Retina (tissue), 1 donor: ENCODE measurements at regions not wholly inside any gene's neighbourhood (a gene's known extent, or its start where the extent isn't known, plus 50 kb on each side); places are given as distances from the start of the nearest gene placed in this dataset.
"Not testable (repeated sequence)": the region's sequence is repeated elsewhere in the genome, so short reads cannot be mapped to it uniquely, and the experiment has no call there.

Experiments used
- DNase-seq: peaks from one replicate; pipeline ENCODE4 v3.0.0-alpha.2; 2016

GRCh38 chr5:34329611-34330108 lies 286.6 kb upstream of the C1QTNF3 start:
- not testable (repeated sequence) for DNase-seq

GRCh38 chr5:34331928-34332454 lies 289.0 kb upstream of the C1QTNF3 start:
- not testable (repeated sequence) for DNase-seq

- DNase-seq: peak; percentile 0
Observed at GRCh38 chr5:34339408-34340001, 296.5 kb upstream of the C1QTNF3 start.

GRCh38 chr5:34354440-34354839 lies 301.7 kb upstream of the RAI14 start:
- DNase-seq: not testable (repeated sequence)

GRCh38 chr5:34371417-34371816 lies 284.7 kb upstream of the RAI14 start:
- DNase-seq: not testable (repeated sequence)

GRCh38 chr5:34371817-34372216 lies 284.3 kb upstream of the RAI14 start:
- DNase-seq: not testable (repeated sequence)

- DNase-seq: not testable (repeated sequence)
Observed at GRCh38 chr5:34372739-34373138, 283.4 kb upstream of the RAI14 start.

GRCh38 chr5:34377651-34378050 lies 278.5 kb upstream of the RAI14 start:
- DNase-seq: not testable (repeated sequence)

GRCh38 chr5:34378498-34378897 lies 277.6 kb upstream of the RAI14 start:
- not testable (repeated sequence) for DNase-seq

- DNase-seq: not testable (repeated sequence)
Observed at GRCh38 chr5:34388754-34389153, 267.4 kb upstream of the RAI14 start.

GRCh38 chr5:34409373-34409772 lies 246.8 kb upstream of the RAI14 start:
- no peak for DNase-seq

- DNase-seq: no peak
Observed at GRCh38 chr5:34410411-34411139, 245.6 kb upstream of the RAI14 start.

- peak; percentile 8 for DNase-seq
Observed at GRCh38 chr5:34411470-34412346, 244.4 kb upstream of the RAI14 start.

GRCh38 chr5:34412736-34413135 lies 243.4 kb upstream of the RAI14 start:
- no peak for DNase-seq

- no peak for DNase-seq
Observed at GRCh38 chr5:34415559-34416198, 240.4 kb upstream of the RAI14 start.

GRCh38 chr5:34416501-34417008 lies 239.6 kb upstream of the RAI14 start:
- no peak for DNase-seq

- DNase-seq: not testable (repeated sequence)
Observed at GRCh38 chr5:34420191-34420590, 235.9 kb upstream of the RAI14 start.

GRCh38 chr5:34436761-34437501 lies 219.2 kb upstream of the RAI14 start:
- DNase-seq: no peak

- no peak for DNase-seq
Observed at GRCh38 chr5:34439601-34440000, 216.5 kb upstream of the RAI14 start.

- not testable (repeated sequence) for DNase-seq
Observed at GRCh38 chr5:34441767-34442166, 214.4 kb upstream of the RAI14 start.

- no peak for DNase-seq
Observed at GRCh38 chr5:34447424-34447823, 208.7 kb upstream of the RAI14 start.

GRCh38 chr5:34449639-34450038 lies 206.5 kb upstream of the RAI14 start:
- DNase-seq: no peak
